Testis (tissue), 2 donors: ENCODE measurements at regions not wholly inside any gene's neighbourhood (a gene's known extent, or its start where the extent isn't known, plus 50 kb on each side); places are given as distances from the start of the nearest gene placed in this dataset.

Experiments
- CTCF ChIP-seq, 3 experiments: fragments of 450-650 bp in 2 of 3; fragments of 200-600 bp in 1 of 3; sonication (generic) in 1 of 3; IDR thresholded peaks; one replicate each; pipeline ENCODE4 v1.5.1; 2016 to 2019; ENCODE audit warnings: antibody characterized with exemption in 3 of 3, mild to moderate bottlenecking in 2 of 3, moderate library complexity in 1 of 3
- POLR2A ChIP-seq: fragments of 450-650 bp; IDR thresholded peaks from one replicate; pipeline ENCODE4 v1.6.1; 2017; ENCODE audit warnings: antibody characterized with exemption, mild to moderate bottlenecking, moderate library complexity

DNA sequence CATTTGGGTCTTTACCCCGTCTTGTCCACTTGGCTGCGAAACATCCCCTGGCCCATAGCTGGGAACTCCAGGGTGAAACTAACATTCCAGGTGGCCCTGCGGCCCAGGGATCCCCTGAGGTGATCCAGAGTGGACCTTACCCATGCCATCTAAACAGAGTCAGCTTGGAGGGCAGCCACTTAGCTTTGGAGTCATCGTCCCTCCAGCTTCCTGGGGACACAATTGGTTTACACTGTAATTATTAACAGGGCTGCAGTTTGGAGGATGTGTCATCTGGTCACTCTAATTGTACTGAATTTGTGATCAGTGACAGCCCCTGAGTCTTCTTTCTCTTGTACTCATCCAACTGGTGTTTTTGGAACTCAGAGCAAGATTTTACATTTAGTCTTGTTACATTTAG is 149.9 kb downstream of the ENGASE start:
- no peak for TF ChIP-seq CTCF (IDR thresholded peaks at IDR 0.05)
- no peak for TF ChIP-seq POLR2A
